ENCODE measurements at regions not wholly inside any gene's neighbourhood (a gene's known extent, or its start where the extent isn't known, plus 50 kb on each side); places are given as distances from the start of the nearest gene placed in this dataset.

DNA sequence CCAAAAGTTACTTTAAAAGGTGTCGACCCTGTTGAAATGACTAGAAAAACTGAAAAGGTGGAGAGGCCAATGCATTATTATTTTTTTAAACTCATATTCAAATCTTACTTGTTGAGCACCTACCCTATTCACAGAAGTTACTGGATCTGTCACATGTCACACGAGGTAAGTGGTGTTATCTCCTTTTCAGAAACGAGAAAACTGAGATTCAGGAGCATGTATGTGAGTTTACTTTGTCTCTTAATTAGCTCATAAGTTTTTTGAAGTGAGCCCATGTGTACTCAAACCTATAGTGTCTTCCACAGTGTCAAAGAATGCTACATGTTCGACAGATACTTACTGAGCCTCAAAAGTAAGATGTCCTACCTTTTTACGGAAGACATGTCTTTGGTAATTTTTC, 81.8 kb upstream of the EGLN3 start:
- DNase-seq, result no peak
- intact Hi-C loops (cut with DNase I), result loop anchor here (10.0 kb wide), 1 partner anchor 78 kb away; the partner anchor contains the start of gene EGLN3
- no peak for ATAC-seq (ENCODE audit: poor library complexity)

DNA sequence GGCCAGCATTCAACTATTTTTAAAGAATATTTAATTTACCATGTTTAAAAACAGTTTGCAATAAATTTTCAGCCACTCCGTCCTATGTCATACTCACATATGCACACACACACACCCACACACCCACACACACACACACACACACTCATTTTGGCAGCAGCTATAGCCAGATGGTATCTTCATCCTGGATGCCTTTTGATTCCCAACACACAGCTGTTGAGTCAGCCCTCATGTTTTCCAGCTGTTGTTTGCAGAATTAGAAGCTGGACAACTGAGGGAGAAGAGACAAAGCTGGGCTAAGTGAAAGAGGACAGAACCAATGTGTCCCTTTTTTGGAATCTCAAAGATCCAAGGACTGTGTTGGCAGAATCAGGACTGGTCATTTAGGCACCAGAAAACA, 80.0 kb upstream of the EGLN3 start:
- ATAC-seq (ENCODE audit: poor library complexity) (peak; percentile 53), DNase-seq (peak; percentile 60)
- intact Hi-C loops (cut with DNase I), result loop anchor here (10.0 kb wide), 1 partner anchor 76 kb away; the partner anchor contains the start of gene EGLN3

DNA sequence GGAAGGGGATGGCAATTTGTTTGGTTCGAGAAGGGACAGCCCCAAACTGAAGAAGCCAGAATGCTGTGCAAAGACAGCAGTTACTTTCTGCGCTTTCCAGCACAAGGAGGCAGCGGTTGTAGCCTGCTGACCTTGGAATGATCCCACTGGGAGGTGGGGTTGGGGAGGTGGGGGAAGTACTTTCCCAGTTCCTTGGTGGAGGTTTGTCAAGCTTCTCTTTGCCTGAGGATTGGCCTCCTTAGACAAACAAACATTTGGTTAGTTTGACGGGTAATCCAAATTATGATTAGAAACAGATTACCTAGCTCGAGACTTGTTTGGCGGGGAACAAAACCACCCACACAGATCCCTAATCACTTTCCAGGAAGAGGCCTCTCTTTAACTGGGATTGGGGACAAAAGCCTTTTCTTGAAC, 79.1 kb upstream of the EGLN3 start:
- peak; percentile 65 for DNase-seq
- intact Hi-C loops (cut with DNase I), result loop anchor here (10.0 kb wide), 1 partner anchor 75 kb away; the partner anchor contains the start of gene EGLN3
- peak; percentile 81 for ATAC-seq (ENCODE audit: poor library complexity)

DNA sequence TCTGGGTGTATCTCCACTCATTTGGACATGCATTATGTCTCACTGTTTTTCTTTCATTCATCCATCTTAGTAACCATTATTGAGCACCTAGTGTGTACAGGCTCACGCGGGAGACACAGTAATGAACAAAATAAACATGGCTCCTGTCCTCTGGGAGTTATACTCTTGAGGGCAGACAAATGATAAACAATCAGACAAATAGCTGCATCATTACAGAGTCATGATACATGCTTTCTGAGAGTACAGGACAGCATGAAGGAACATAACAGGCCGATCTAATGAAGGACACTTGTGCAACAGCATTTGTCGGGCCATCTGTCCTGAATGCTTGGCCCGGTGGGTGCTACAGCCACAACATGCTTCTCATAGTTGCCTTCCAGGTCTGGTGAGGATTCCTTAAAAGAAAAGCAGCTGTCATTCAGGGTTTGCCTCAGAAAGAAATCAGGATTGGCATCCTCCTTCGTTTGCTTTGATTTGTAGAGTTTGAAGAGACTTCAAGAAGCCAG, 77.2 kb upstream of the EGLN3 start:
- intact Hi-C loops (cut with DNase I), result no loop called here
- ATAC-seq (ENCODE audit: poor library complexity) (no peak), DNase-seq (no peak)

DNA sequence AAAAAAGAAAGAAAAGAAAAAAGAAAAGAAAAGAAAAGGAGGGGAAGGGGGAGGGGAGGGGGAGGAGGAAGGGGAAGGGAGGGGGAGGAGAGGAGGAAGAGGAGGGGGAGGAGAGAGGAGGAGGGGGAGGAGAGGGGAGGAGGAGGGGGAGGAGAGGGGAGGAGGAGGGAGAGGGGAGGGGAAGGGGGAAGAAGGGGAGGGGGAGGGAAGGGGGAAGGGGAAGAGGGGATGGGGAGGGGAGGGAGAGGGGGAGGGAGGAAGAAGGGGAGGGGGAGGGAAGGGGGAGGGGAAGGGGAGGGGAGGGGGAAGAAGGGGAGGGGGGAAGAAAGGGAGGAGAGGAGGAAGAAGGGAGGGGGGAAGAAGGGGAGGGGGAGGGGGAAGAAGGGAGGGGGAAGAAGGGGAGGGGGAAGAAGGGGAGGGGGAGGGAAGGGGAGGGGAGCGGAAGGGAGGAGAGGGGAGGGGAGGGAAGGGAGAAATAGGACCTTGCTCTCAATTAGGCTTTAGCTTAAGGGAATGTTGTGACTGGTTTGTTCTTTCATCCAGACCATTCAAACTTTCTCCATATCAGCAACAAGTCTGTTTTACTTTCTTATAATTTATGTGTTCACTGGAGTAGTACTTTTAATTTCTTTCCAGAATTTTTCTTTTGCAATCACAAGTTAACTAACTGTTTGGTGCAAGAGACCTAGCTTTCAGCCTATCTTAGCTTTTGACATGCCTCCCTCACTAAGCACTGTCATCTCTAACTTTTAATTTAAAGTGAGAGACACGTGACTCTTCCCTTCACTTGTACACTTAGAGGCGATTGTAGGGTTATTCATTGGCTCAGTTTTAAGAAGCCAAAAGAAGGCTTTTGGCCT, 76.5 kb upstream of the EGLN3 start:
- DNase-seq (no peak), ATAC-seq (ENCODE audit: poor library complexity) (no peak)
- intact Hi-C loops (cut with DNase I), result no loop called here

DNA sequence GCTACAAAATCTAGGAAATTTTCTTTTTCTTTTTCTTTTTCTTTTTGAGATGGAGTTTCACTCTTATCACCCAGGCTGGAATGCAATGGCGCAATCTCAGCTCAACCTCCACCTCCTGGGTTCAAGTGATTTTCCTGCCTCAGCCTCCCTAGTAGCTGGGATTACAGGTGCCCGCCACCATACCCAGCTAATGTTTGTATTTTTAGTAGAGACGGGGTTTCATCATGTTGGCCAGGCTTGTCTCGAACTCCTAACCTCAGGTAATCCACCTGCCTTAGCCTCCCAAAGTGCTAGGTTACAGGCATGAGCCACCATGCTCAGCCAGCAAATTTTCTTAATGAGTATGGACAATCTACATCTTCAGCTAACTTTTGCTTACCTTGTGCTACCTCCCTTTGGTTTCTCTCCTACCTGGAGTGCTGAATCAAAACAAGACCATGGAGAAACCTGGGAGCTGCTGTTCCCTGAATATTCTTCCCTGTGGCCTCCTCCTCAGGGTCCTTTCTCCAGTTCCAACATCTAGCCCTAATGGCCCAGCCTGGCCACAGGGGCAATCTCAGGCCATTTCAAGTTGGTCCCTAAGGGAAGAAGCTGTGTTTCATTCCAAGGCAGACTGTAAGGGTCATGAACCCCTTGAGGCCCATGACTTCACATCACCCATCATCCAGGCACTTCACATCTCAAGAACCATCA, 74.6 kb upstream of the EGLN3 start:
- ATAC-seq (ENCODE audit: poor library complexity) (no peak), DNase-seq (no peak)
- intact Hi-C loops (cut with DNase I), result no loop called here

DNA sequence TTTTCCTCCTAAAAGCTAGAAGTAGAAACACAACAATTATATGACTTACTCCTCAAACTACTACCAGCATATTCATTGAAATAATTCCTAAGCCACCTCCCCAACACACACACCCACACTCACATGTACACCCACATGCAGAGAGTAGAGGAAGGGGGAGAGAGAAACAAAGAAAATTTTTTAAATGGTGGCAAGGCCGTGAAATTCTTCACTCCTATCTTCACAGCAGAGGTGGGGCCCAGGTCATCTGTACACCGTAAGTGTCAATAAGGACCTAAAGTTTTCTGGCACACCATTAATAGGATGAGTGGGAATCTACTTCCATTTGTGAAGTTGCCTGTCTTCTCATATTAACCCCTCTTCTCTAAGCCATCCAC, 73.9 kb upstream of the EGLN3 start:
- DNase-seq (no peak), ATAC-seq (ENCODE audit: poor library complexity) (no peak)
- intact Hi-C loops (cut with DNase I), result no loop called here

DNA sequence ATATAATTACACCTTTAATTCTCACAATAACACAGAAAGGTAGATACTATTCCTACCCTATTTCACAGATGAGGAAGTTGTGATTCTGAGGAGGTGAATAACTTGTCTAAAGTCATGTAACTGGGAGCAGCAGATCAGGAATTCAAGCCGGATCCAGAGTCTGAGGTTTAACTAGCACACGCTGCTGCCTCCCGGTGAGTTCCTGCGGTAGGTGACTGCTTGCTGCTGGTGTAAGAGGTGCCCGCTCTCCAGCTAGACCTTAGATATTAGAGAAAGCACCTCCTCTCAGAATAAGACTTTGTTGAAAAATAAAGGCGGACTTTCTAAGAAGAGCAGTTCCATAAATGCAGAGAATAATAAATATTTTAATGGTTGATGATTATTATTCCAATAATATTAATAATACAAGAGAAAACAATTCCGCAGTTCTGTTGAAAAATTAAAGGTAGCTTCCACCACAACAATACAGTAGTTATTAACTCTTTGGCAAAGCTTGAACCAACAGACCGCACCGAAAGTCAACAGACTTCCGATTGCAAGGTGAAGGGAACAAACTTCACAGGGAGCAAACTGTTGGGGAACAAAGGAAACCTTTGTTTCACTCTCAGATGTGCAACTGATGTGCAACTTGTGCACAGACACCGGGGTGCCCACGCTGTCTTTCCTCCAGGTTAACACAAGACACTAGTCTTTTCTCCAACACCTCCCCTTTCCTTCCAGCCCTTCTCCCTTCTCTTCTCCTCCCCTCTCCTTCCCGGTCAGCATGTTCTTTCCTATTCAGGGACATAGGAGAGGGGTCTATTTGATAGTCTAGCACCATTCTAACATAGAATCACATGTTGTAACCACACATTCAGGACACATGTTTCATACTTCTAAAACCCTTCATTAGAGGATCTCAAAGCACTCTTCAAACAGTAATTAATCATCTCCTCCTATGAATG, 73.2 kb upstream of the EGLN3 start:
- intact Hi-C loops (cut with DNase I), result no loop called here
- ATAC-seq (ENCODE audit: poor library complexity) (no peak), DNase-seq (no peak)

DNA sequence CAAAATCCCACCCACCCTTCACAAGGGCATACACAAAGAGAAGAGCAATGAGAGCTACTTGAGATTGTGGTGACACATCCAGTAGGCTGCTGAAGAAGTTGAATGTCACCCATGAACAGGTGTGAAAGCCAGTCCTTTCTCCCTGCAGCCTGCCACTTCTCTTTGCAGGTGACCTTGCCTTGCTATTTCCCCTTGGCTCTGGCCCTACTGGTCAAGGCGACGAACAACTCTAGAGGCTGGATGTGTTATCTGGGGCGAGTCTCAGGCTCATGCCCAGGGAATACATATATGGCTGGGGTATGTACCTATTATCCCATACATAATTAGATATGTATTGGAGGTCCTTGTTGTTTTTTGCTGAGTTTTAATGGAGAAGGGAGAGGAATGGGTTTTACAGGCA, 70.2 kb upstream of the EGLN3 start:
- no peak for ATAC-seq (ENCODE audit: poor library complexity)
- intact Hi-C loops (cut with DNase I), result no loop called here
- DNase-seq, result no peak

DNA sequence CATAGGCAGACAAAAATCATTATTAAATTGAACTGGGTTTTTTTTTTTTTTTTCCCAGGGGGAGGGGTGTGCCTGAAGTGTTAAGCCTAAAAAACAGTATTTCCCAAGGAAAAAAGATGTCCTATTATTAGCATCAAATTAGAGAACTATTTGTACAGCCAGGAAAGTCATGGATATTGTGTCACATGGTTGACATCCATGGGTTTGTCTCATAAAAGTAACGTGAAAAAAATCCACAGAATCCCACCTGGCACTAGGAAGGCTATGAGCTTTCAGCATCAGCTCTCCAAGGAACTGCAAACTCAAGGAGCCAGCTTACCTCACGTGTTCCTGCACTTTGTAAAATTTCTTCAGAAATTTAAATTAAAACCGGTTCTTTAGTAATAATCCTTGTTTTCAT, 69.1 kb upstream of the EGLN3 start:
- DNase-seq, result no peak
- intact Hi-C loops (cut with DNase I), result no loop called here
- peak; percentile 62 for ATAC-seq (ENCODE audit: poor library complexity)

DNA sequence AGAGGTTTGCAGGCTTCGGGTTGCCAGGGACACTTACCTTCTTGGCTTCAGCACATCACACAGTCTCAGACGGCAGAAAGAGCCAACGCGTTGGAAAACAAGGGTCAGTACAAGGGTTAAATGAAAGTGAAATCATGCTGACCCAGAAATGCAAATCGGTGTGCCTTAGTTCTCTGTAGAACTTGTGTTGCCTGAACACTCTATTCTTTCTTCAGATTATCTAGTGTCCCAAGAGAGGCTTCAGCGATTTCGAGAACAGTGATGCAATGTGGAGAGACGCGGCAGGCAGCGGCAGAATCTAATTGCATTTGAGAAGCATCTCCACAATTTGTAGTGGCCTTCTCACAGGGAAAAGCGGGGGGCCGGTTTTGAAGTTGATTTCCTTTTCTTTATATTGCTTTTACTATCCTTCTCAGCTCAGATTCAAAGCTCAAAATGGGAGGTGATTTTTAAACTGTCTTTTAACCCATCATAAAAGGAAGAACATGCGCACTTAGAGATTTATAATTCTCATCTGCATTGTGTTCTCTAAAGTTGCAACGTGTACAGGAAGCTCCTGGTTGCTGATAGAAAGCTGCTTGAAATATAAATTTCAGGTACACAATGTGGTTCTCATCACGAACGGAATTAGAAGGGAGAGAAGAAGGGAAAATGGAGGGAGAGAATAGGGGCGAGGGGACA, 67.8 kb upstream of the EGLN3 start:
- peak; percentile 90 for ATAC-seq (ENCODE audit: poor library complexity)
- intact Hi-C loops (cut with DNase I), result no loop called here
- peak; percentile 67 for DNase-seq

DNA sequence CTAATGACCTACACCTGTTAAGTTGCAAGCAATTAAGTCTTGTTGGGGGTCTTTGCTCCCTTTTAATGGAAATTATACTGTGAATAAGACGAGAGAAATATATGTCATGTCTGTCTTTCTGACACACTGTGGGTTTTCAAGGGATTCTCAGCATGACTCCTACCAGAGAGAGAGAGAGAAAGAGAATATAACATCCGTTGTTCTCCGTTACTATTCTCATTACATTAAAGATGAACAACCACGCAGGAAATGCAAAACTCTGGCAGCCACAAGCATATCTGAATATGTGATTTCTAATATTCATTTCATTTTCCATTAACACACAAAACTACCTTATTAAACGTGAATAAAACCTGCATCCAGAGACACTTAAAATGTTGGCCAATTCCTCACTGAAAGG, 67.3 kb upstream of the EGLN3 start:
- DNase-seq, result no peak
- ATAC-seq (ENCODE audit: poor library complexity), result no peak
- intact Hi-C loops (cut with DNase I), result no loop called here

DNA sequence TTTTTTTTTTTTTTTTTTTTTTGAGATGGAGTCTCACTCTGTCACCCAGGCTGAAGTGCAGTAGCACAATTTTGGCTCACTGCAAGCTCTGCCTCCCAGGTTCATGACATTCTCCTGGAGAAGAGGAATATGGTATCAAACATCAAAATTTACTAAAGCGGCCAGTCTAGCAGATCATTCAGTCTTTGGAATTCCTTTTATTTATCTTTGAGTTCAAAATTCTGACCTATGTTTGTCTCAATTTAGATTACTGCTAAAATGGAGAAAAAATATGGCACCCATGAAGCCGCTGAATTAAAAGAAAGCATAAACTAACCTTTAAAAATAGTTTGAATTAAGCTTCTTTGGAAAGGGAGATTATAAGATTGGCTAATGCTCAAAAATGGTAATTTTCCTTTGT, 64.5 kb upstream of the EGLN3 start:
- DNase-seq (no peak), ATAC-seq (ENCODE audit: poor library complexity) (no peak)
- intact Hi-C loops (cut with DNase I), result no loop called here

DNA sequence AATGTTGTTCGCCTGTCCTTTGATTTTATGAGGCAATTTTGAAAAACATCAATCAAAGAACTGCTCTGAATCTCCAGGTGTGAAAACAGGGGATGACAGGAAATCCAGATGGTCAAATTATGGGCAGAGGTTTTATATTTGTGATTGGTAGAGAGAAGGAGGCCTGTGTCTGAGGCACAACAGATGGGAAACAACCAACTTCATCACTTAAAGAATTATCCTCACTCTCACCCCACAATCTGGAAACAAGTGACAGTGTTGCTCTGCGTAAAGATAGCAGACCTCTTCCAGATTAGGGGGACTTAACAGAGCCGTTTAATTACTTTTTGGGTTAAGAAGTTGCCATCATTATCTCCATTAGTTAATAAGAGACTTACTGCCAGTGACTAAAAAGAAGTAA, 64.1 kb upstream of the EGLN3 start:
- no peak for DNase-seq
- no peak for ATAC-seq (ENCODE audit: poor library complexity)
- intact Hi-C loops (cut with DNase I), result no loop called here

DNA sequence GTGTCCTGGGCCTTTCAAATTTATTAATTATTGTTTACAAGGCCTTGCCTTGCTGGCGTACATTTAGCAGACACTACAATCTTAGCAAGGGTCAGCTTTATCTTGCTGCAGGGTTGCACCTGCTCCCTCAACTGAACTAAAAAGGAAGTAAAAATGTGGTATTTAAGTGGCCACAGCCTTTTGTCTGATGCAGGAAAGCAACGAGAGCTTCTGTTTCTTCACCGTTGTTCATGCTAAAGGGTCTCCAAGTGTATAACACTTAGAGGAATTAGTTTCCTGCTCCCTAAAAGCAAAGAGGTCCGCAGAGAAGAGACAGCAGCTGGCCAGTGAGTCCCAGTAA, 62.8 kb upstream of the EGLN3 start:
- ATAC-seq (ENCODE audit: poor library complexity) (no peak), DNase-seq (no peak)
- intact Hi-C loops (cut with DNase I), result no loop called here

DNA sequence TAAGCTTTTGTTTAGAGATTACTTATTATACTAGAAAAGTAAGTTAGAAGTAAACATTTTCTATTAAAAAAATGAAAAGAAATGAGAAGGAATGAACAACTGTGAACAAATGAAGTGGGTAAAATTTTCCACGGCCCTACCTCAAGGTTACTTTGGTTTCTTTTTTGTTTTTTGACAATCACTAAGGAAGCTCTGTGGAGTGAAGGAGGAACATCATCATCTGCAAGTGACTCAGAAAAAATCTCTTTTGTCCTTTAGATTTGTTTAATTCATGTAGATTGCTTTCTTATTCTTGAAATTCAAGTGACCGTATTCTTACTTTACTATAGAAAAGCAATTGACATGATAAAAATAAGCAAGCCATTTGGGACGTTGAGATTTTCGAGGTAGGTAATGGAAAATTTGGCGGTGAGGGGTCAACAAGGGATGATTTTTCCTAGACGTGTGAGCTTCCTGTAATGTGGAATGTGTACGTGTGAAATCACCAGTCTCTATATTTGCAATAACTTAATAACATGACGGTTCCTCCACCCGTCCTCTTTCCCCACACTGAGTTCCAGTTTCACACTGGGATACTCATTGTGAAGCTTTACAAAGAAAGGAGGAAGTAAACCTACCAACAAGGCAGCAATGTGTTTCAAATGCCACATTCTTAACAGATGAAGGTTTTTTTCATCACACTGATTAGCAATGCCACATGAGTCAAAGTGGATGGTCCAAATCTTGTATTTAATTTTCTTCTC, 62.3 kb upstream of the EGLN3 start:
- DNase-seq (no peak), ATAC-seq (ENCODE audit: poor library complexity) (peak; percentile 31)
- intact Hi-C loops (cut with DNase I), result no loop called here

DNA sequence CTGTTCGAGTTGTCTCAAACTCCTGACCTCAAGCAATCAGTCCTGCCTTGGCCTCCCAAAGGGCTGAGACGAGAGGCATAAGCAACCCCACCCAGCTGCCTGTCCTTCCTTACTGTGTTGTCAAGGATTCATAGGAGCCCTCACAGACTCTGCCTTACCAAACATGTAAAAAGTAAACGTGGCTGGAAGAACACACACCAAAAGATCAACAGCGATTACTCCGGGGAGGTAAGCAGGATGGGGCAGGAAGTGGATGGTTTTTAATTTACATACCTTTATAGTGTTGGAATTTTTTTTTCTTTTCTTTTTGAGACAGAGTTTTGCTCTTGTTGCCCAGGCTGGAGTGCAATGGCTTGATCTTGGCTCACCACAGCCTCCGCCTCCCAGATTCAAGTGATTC, 61.5 kb upstream of the EGLN3 start:
- DNase-seq (no peak), ATAC-seq (ENCODE audit: poor library complexity) (no peak)
- intact Hi-C loops (cut with DNase I), result no loop called here

DNA sequence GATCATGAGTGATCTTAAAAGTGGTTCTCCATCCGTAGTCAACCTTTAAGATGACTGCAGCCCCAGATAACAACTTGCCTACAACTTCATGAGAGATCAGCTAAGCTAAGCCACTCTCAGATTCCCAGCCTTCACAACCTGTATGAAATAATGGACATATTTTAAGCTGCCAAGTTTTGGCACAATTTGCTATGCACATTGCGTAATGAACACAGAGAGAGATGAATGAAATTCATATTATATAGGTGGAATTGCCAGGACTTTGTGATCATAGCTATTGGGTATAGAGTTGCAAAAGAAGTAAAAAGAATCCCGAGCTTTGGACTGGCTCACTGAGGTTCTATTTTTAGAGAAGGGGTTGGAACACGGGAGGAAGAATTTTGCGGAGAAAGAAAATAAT, 59.1 kb upstream of the EGLN3 start:
- ATAC-seq (ENCODE audit: poor library complexity), result no peak
- intact Hi-C loops (cut with DNase I), result no loop called here
- DNase-seq, result no peak

All from Right ventricle myocardium superior (tissue), 1 donor.